NB4 (cell line): ENCODE measurements at regions not wholly inside any gene's neighbourhood (a gene's known extent, or its start where the extent isn't known, plus 50 kb on each side); places are given as distances from the start of the nearest gene placed in this dataset.

ENCODE experiments used
- CTCF ChIP-seq: IDR thresholded peaks from one replicate; pipeline ENCODE4 v1.5.1; 2012; ENCODE audit warnings: low read depth, low read length
- MAX ChIP-seq: IDR thresholded peaks from 2 replicates; pipeline ENCODE4 v1.6.1; 2011; ENCODE audit warnings: low read depth, low read length

- TF ChIP-seq MAX = no peak
- TF ChIP-seq CTCF = no peak
These were observed 194.2 kb downstream of the PRL start for GRCh38 chr6:22102671-22103070.
